GM18511 (cell line): ENCODE measurements at regions not wholly inside any gene's neighbourhood (a gene's known extent, or its start where the extent isn't known, plus 50 kb on each side); places are given as distances from the start of the nearest gene placed in this dataset.
"Not testable (repeated sequence)": the region's sequence is repeated elsewhere in the genome, so short reads cannot be mapped to it uniquely, and the experiment has no call there.

Experiments used
- ATAC-seq: cut with Tn5 transposase; IDR thresholded peaks from one replicate; pipeline ENCODE4 v1.9.1; 2021; ENCODE audit warnings: mild to moderate bottlenecking, moderate library complexity; ENCODE audit not compliant: unreplicated experiment

DNA sequence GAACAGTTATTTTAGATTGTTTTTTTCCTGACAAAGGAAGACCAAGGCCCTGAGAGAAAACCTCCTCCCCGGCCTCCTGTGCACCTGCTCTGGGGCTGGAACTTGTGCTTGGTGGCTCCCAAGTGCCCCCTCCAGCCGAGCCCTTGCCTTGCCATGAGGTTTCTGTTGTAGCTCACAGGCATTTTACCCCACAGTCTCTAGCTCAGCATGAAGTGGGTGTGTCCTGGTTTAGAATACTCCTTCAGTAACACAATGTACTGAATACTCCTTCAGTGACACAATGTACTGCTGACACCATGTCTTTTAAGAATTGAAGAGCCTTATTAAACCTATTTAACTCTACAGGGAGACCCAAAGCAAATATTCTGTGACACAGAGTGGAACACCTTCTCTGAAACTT, 116.1 kb downstream of the OR4M2 start:
- not testable (repeated sequence) for ATAC-seq

DNA sequence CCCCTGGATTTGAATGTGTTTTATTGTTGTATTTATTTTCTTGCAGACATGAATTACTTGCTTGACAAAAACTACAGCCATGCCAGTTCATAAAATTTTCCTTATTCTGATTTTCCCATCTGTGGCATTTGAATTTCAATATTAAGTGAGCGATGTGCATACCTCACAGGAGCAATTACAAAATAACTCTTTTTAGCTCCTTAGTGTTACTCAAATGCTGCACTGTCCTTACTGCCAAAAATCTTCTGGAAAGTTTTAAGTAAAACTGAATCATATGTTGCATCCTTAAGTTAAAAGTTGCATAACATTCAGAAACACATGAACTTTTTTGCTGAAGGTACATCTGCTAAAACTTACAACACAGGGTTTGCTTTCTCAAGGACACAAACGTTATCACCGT, 120.1 kb downstream of the OR4M2 start:
- not testable (repeated sequence) for ATAC-seq

DNA sequence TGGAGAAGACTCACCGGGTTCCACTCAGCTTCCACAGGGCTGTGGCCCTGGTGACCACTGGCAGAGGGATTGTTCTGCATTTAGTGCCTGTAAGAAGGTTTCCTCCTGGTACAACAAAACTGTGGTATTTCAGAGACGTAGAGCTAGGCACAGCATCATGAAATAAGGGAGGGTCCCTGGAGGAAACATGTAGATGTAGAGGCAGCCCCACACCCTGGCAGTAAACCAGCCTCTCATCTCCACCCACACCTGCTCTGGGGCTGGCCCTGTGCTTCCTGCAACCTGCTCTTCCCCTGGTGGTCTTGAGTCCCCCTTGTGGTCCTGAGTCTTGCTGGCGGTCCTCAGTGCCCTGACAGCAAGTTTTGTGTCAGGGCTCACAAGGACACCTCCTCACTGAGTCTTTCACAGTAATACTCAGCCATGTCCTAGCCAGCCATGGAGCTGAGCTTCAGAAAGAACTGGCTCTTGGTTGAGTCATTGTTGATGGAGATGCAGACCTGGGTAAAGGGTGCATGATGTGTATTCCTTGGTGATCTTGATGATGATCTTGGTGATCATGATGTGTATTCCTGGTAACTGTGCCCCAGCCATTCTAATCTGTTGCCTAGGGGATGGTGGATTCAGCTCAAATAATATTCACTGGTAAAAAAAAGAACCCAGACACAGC, 121.8 kb downstream of the OR4M2 start:
- ATAC-seq = not testable (repeated sequence)

DNA sequence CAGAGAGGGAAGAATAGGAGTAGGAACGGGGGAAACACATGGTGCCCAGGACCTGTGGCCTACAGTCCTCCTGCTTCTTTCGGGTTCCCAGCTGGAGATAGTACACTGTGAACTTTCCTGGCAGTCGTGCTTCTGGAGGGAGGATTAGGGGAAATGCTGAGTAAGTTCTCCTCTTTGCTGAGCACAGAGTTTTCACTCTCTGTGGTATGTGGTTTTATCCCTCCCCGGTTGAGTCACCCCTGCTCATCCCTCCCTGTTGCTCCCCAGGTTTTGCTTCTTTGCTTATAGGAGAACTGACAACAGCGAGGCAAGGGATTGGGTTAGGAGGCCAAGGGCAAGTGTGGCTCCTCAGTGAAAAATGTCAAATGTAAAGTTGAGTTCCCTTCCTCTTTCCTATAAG, 122.9 kb downstream of the OR4M2 start:
- not testable (repeated sequence) for ATAC-seq

DNA sequence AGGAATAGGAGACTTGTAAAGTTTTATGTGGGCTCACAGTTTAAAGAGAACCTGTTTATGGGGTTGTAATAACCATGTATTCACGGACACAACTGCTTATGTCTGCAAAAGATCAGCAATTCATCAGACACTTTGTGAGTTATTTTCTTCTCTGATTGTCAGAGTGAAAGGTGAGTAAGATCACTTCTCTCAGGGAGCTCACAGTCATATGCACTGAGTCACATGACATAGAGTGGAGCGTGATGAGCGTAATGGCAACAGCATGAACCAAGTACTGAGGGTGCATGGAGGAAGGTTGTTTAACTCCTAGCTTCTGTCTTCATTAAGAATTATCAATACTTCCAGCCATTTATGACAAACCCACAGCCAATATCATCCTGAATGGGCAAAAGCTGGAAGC, 128.8 kb downstream of the OR4M2 start:
- not testable (repeated sequence) for ATAC-seq

DNA sequence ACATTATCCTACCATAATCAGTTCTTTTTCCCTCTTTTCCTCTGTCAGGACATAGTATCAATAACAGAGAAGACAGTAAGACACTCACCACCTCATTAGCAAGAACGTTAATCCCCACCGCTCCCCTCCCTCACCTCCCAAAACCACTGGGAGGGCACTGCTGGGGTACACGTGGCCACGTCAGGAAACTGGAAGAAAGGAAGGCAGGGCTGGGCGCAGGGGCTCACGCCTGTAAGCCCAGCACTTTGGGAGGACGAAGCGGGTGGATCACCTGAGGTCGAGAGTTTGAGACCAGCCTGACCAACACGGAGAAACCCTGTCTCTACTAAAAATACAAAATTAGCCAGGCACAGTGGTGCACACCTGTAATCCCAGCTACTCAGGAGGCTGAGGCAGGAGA, 142.3 kb downstream of the OR4M2 start:
- ATAC-seq = not testable (repeated sequence)

DNA sequence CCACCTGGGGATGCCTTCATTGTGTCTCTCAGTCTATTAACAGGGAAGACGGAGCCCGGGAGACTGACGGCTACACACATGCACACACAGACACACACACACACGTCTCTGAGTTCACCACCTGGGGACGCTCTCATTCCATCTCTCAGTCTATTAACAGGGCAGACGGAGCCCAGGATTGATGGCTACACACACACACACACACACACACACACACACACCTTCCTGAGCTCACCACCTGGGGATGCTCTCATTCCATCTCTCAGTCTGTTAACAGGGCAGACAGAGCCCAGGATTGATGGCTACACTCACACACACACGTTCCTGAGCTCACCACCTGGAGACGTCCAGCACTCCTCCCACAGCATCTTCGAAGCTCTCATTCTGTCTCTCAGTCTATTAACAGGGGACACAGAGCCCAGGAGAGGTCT, 143.9 kb downstream of the OR4M2 start:
- ATAC-seq = no peak

DNA sequence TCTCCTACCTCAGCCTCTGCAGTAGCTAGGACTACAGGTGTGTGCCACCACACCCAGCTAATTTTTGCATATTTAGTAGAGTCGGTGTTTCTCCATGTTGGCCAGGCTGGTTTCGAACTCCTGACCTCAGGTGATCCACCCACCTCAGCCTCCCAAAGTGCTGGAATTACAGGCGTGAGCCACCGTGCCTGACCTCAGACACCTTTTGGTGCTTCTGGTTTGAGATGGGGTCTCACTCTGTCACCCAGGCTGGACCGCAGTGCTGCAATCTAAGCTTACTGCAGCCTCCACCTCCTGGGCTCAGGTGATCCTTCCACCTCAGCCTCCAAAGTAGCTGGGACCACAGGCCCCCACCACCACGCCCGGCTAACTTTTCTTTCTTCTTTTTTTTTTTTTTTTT, 144.6 kb downstream of the OR4M2 start:
- not testable (repeated sequence) for ATAC-seq

DNA sequence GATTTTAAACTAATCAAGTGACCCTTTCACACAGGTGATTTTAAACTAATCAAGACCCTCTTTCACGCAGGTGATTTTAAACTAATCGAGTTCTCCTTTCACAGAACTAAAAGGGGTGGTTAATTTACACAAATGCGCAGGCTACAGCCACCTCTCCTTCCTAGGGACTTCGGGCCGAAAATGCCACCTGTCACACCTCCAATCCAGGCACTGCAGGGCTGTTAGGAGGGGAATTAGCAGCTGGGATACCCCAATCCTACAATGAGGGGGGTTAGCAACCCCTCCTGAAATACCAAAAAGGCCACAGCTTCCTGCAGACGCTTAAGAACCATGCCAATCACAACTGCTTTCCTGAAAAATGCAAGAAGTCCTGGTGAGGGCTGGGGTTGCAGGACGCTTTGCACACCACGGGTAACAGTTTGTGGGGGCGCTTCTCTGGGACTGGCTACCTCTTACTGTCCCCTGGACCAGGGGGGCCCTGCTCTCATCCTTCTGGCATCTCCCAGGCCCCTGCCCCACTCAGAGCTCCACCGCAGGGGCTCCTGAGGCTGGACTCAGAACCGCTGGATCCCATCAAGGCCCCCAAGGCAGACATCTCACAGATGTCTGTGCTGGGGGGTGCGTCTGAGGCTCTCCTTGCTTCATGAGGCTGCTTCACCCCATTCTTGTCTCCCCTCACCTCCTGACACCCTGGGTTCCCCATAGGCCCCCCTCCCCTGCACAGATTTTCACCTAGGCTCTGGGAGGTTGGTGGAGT, 145.9 kb downstream of the OR4M2 start:
- no peak for ATAC-seq

DNA sequence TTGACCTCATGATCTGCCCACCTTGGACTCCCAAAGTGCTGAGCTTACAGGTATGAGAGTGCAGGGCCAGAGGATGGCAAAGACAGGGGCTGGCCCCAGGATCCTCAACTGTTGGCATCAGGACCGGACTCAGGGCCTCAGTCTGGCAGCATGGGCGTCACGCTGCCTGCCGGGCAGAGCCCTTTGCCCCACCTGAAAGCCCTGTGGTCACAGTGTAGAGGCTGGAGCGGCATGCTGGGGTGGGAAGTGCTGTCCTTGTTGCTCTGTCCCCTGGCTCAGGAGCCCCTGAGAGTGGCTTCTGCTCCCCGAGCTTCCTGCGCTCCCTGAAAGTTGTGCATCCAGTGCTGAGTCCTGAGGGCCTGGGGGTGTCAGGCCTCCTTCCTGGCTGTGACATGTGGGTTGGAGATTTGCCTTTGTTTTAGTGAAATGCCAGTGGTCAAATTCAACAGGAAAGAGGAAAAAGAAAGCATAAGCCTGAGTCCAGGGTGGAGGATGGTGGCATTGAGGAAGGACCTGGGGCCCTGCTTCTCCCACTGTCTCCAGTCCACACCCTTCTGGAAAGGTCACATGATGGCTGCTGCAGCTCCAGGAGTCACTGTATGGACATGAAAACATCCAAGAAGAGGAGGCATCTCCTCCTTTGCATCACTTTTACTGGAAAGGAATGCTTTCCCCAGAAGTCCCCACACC, 147.2 kb downstream of the OR4M2 start:
- no peak for ATAC-seq

DNA sequence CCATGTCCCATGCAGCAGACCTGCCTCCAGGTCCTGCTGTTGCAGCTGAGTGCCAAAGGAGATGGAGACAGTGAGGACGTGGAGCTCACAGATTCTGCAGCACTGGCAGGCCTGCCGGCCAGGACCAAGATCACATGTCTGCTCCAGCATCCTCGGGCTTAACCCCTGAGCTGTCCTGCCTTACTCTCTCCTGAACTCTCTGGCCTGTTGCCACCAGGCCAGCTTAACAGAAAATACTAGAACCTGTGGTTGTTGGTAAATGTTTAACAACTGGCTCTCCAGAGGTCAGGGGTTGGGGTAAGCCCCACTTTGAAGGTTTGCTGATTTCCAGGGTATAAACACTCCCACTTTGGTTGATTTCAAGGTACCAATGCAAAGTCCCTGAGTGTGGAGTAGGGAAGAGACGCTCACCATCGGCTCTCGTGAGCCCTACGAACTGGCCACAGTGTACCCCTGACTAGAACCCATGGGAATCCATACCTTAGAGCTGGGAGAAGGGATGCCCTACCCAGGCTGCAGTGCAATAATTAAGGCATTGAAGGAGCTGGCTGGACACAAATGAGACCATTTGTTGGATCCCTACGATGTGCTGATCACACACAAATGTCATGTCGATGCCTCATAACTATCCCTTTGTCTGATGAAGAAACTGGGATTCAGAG, 147.9 kb downstream of the OR4M2 start:
- ATAC-seq = no peak

DNA sequence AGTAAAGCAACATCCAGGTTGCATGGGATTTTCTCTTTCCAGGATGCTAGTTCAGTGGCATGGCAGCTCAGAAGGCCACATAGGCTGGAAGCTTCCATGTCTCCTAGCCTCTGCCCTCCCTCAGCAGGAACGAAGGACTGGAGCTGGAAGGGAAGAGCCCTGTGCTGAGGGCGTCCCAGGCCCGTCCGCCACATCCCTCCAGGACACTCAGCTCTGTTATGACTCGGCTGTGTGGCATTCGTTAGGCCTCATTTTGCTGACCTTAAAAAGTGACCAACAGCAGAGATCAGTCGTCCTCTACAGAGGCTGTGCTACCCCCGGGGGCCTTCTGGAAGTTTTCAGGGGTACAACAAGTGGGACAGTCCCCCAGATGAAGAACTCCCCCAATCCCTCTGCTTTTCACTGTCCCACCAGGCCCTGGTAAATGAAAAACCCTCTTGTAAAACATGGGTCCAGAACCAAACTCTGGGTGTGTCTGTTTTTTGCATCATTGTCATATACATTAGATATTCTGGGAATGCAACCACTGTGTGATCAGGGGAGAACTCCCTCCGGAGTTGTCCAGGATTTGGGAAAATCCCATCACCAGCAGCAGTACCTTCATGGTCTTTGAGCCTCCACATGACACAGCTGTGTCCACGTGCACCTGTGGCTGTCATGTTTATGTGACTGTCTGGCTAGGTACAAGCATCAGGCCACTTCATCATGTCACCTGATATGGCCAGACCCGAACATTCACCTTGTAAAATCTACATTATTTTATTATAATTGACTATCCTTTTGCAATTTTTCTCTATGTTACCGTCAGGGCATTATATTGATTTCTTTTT, 149.9 kb downstream of the OR4M2 start:
- no peak for ATAC-seq

DNA sequence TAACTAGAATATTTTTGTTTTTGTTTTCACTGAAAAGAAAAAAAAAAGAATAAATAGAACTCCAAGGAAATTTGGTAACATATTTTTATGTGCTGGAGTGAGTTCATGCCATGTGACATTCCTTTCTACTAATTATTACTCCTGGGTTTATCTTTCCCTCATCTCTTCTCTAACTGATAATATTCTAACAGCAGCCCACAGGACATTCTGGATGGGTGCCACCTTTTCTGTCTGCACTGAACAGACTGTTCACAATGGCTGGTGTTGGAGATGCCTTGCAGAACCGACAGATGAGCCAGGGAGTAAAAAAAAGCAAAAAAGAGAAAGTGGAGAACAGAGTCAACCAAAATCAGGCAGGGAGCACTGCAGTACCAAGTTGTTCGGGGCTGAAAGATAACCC, 151.3 kb downstream of the OR4M2 start:
- no peak for ATAC-seq

DNA sequence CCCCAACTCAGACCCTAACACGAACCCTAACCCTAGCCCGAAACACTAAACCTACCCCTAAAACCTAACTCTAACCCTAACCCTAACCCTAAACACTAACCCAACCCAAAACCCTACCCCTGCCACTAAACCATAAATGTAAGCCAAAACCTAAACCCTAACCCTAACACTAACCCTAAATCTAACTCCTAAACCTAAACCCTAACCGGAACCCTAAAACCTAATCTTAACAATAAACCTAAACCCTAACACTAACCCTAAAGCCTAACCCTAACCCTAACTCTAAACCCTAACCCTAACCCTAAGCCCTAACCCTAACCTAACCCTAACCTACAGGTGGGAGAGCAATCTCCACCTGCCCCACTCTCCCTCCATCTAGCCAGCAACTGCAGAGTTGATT, 152.3 kb downstream of the OR4M2 start:
- no peak for ATAC-seq

DNA sequence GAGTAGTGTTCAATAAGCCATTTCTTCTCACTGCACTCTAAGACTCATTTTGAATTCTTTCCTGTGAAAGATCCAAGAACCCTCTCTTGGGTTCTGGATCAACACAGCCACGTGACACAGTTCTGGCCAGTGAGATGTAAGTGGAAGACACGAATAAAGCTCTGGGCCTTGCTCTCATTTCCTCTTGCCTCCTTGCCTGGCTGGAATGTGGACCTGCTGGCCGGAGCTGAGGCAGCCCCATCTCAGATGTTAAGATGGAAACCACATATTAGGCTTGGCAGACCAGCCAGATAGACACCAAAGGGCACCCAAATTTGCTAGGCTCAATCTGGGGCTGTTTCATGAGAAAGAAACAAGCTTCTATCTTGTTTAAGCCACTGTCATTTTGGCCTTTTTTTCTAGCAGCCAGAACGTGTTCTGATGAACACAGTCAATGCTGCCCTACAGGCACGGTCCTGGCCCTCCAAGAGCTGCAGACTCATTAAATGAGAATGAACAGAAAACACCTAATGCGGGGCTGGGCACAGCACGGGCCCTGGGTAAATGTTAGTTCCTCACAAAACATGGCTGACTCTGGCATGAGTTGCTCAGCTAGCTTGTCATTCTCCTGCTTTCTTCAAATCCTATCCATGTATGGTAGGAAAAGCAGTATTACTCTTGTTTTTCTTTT, 155.1 kb downstream of the OR4M2 start:
- not testable (repeated sequence) for ATAC-seq

DNA sequence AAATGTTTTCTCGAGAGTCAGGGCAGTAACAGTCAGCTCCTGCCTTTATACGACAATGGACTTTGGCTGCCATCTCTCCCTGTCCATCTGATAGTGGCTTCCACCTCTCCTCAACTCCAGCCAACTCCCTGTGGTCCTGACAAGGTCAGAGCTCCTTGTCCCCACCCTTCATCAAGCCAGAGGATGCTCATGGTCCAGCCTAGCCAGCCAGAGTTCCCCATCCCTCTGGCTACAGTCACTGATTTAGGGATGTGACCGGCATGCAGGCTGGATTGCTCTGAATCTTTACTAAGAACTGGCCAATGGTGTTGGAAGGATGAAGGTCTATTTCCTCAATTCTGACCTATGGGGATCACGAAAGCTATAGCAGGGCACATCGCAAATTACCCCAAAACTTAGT, 156.1 kb downstream of the OR4M2 start:
- ATAC-seq = no peak

DNA sequence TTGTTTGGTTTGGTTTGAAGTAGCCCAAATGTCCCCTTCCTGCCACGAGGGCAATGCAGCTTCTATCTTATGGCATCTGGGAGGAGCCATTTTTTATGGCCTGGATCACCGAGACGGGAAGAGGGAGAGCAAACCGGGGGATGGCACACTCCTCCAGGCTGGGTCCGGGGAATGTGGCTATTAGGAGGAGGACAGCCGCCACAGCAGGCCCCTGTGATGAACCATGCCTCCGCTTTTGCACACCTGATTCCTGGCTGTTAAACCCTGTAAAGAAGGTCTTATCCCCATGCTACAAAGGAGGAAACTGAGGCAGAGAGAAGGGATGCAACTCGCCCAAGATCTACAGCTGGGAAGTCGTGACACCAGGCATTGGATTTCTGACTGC, 157.6 kb downstream of the OR4M2 start:
- no peak for ATAC-seq

DNA sequence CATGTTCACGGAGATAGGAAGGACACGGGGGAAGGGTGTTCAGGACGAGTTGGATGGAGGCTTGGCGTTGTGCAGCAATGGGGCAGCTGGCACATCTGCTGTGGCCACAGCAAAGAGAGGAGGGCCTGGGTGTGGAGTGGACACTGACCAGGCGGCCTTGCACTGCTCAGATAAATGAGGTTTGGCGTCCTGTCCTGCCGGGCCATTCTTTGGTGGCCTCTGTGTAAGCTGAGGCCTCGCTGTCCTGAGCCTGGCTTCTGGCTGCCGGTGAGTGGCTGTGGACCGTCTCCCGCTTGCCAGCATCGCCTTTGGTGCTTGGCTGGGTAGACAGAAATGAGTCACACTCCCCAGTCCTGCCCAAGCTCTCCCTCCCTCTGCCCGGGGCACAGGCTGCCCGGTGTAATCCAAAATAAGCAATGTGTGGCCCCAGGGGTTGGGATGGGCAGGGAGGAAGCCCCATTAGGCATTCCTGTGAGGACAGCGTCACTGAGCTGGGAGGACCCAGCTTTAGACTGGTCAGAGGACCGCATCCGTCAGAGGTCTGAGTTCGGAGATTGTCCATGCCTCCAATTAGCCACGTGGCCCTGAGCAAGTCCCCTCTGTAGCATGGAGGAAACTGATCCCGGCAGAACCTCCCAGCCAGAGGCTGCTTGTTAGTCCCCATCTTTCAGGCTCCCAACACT, 158.1 kb downstream of the OR4M2 start:
- ATAC-seq = not testable (repeated sequence)
